NCI-H2171 (cell line): ENCODE measurements at regions not wholly inside any gene's neighbourhood (a gene's known extent, or its start where the extent isn't known, plus 50 kb on each side); places are given as distances from the start of the nearest gene placed in this dataset.

Experiments
- DNase-seq: peaks from one replicate; lab custom pipeline; 2025; lab: John Stamatoyannopoulos, UW

DNA sequence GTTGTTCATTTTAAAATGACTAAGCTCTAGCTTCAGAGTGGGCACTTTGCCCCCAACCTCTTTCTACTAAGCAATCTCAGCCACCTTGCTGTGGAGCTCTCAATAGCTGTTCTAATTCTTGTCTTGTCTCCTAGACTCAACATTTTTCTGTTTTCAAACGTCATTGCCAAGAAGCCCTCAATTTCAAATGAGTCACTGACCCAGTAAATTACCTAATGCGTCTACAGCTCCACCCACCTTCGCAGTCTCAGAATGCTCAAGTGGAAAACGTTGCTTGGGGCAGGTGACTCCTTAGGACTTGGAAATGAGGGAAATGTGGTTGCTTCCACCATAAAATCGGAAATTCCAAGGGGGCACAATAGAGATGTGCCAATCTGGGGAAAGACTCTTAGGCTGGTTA, 59.0 kb downstream of the ING2 start:
- no peak for DNase-seq

DNA sequence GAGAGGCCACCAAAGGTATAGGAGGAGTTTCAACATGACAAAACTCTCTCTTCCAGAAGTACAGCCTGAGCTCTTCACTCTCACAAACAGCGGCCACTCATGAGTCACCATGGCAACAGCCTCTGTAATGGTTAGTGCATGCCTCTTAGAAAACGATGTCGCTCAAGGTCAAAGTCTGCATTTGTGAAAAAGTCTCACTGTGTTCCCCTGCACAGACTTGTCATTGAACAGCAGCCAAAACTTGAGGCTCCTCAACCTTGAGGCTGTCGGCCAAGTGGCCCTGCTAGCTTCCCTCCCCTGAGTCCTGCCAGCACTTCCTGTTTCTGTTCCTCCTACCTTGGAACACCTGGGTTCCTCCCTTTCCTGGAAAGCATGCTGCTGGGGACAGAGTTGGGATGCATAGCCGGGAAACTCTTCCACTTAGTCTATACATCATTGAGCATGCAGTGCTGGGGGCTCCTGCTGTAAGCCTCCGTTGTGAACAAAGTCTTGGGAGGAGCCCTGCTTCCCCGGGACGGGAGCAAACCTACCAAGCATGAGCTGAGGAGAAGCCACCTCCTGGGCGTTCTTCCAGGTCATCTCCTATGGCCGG, 66.6 kb downstream of the ING2 start:
- DNase-seq: peak; percentile 1

DNA sequence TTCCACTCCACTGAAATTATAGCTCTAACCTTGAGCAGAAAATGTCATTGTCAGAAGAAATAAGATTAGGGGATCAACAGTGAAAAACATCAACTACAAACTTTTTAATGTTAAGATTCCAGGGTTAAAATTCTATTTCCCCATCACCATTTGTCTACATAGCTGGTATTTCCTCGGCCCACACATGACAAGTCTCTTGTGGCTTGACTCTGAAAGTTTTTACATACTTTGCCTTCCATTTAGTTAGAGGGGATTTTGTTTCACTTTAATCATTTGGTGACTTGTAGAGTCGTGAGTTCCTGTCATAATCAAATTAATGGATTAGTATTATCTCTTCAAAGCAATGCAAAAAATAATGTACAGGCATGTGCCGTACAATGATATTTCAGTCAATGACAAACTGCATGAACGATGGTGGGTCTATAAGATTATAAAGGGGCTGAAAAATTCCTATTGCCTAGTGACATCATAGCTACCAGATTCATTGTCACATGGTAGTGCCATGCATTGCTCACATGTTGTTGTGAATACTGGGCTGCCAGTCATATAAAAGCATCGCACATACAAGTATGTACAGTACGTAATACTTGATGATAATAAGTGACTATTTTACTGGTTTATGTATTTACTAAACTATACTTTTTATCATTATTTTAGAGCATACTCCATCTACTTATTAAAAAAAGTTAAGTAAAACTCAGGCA, 72.0 kb downstream of the ING2 start:
- no peak for DNase-seq

DNA sequence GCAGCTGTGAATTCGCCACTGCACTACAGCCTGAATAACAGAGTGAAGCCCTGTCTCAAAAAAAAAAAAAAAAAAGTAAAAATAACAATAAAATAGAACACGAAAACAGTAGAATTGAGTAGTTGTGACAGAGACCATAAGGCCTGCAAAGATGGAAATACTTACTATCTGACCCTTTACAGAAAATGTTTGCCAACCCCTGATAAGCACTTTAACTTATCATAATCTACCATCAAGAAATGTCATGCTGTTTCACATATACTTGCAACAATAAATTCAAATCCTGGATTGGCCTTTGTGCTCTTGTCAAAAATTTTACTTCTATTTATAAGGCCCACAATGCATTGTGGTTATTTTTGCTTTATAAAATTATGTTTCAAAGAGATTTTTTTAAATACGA, 75.5 kb downstream of the ING2 start:
- DNase-seq: no peak

DNA sequence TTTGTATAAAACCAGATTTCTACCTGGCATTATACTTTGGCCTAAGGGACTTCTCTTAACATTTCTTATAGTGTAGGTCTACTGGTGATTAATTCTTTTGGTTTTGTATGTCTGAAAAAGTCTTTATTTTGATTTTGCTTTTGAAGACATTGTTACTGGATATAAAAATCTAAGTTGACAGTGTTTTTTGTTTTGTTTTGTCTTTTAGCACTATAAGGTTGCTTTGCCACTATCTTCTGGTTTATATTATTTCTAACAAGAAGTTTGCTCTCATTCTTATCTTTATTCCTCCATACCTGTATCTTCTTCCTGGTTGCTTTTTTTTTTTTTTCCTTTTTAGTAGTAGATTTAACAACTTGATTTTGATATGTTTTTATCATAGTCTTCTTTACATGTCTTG, 76.0 kb downstream of the ING2 start:
- no peak for DNase-seq

DNA sequence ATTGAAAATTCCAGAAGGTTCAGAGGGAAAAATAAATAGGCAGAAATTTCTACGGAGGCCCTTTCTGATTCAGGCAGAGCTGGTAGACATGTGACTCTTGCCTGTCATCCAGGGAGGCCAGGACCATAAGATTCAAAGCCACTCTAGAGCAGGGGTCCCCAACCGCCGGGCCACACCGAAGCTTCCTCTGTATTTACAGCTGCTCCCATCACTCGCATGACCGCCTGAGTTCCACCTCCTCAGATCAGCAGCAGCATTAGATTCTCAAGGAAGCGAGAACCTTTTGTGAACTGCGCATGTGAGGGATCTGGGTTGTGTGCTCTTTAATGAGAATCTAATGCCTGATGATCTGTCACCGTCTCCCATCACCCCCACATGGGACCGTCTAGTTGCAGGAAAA, 72.2 kb downstream of the RWDD4 start:
- no peak for DNase-seq

DNA sequence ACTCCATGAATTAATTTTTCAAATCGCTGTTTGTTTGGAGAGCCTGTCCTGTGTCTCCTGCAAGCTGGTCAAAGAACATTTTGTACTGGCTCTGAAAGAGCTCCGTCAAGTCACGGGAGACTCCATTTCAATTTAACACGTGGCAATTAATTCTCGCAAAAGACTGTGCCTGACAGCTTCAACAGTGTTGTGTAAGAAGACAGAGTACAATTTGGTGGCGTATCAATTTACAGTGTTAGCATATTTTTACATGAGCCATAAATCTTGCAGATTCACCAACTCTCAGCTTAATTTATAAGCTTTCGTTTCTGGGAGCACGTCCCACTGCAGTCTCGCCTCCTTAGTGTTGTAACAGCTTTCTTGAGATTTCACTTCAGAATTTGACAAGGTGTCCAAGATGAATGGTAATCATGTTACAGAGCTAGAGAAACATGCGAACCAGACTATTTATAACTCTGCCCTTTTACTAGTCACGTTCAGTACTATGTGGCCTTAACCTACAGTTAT, 70.8 kb downstream of the RWDD4 start:
- DNase-seq: no peak

DNA sequence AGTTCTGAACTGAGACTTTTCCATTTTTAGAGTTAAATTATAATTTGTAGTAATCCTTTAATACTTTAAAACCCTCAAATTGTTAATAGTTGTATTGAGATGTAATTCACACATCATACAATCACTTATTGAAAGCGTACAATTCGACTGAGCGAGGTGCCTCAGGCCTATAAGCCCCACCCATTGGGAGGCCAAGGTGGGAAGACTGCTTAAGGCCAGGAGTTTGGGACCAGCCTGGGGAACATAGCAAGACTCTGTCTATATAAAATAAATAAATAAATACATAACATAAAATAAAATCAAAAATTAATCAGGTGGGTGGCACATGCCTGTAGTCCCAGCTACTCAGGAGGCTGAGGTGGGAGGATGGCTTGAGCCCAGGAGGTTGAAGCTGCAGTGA, 70.3 kb downstream of the RWDD4 start:
- DNase-seq: no peak

DNA sequence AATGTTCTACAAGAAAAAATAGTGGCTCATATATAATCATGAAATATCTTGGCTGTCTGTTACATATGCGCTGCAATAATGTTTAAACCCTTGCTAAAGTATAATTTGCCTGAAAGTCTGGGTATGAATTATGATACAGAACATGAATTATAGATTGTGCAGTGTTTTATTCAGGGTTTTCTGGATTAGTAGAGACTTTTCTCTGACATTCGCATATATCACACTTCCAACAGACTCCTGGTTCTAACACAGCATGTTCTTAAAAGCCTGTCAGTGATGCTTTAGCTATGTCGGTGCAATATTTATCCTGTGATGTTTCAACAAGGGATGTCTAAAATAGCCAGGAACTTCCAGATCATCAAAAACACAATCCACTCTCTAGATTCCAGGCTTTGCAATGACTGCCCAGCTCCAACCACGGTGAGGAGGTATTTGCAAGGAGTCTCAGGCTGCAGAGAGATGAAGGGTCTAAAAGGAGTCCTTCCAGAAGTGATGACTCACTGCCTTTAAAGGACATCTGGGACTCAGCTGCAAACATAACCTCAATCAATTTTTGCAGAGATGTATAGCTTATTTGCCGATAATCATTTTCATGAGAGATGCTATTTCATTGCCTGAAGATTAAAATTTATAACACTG, 69.4 kb downstream of the RWDD4 start:
- DNase-seq: no peak
